Suppressor macrophage treated with lipopolysaccharide for 1 hour (primary cell): ENCODE measurements at regions not wholly inside any gene's neighbourhood (a gene's known extent, or its start where the extent isn't known, plus 50 kb on each side); places are given as distances from the start of the nearest gene placed in this dataset.

Source experiments
- DNase-seq, 3 donors: peaks; one replicate each; pipeline ENCODE4 v3.0.0-alpha.2; 2020 to 2022

GRCh38 chrX:11953615-11954014, 184.7 kb upstream of the FRMPD4 start:
- DNase-seq, result no peak

DNA sequence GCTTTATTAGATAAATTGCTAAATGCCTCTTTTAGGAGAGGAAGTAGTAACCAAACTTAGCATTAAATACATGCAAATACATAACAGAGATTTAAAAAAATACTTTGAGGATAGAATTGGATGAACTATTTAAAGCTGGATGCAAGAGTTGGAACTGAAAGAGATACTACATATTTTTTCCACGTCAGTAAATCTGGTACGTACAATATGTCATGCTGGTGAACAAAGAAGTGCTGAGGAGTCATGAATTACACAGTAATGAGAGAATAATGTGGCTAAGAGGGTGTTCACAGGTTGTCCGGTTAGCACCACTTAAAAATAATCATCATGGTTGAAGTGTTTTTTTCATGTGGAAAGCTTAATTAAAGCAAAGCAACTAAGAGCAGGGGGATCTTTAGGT, 184.1 kb upstream of the FRMPD4 start:
- no peak for DNase-seq

- DNase-seq, result no peak
Observed at GRCh38 chrX:11960031-11960430, 178.2 kb upstream of the FRMPD4 start.

DNA sequence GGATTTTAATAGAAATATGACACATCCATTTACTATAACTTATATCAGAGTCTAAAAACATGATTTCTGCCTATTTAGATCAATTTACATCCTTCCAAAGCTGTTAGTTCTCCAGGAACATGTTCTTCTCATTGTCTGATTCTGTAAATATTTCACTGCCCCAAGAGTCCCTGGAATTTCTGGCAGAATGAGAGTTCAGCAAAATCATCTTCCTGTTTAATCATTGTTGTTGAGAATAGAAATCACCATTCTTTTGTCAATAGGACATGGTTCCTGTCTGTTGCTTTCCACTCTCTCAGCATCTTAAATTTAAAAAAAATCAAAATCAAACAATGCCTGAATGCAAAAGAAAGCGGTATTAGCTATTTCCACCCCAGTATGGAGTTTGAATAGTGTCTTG, 172.8 kb upstream of the FRMPD4 start:
- DNase-seq, result no peak

GRCh38 chrX:11967986-11968869, 170.0 kb upstream of the FRMPD4 start:
- no peak for DNase-seq

GRCh38 chrX:11968991-11969390, 169.3 kb upstream of the FRMPD4 start:
- no peak for DNase-seq

- DNase-seq, result no peak
Observed at GRCh38 chrX:11970578-11971359, 167.5 kb upstream of the FRMPD4 start.

- DNase-seq, result no peak
Observed at GRCh38 chrX:11976663-11977062, 161.6 kb upstream of the FRMPD4 start.

DNA sequence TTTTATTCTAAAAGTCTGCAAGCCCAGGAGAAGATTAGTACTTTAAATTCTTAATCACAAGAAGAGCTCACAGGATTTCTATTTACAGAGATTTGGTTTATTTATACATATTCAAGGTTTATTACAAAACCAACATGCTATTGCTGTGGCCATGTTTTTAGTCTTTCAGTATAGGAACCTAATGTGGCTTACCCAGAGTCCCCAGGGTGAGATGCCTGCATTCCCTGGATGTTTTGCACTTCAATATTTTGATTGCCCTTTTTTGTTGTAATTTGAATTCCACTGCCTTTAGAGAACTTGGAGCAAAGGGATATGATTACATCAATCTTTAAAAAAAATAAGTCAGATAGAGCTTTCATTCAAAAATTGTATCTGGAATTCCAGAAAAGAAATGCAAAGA, 146.0 kb upstream of the FRMPD4 start:
- no peak for DNase-seq

GRCh38 chrX:11995146-11995545, 143.1 kb upstream of the FRMPD4 start:
- no peak for DNase-seq

- DNase-seq, result no peak
Observed at GRCh38 chrX:11996810-11997209, 141.5 kb upstream of the FRMPD4 start.

DNA sequence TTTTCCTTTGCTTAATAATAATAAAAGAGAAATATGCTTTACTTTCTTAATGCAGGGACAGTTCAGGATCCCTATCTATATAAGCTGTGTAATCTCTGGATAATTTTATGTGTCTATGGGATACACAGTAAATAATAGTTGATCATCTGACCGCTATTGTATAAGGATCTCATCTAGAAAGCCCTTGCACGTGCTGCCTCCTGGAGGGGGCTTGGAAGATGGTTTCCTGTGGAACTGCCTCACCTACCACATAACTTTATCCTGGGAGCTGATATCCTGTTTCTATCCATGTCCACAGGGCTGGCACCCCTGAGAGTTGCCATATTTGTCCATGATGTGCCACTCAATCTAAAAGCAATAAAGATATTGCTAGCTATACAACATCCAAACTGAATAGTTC, 139.3 kb upstream of the FRMPD4 start:
- DNase-seq, result no peak

- DNase-seq, result no peak
Observed at GRCh38 chrX:12002876-12003275, 135.4 kb upstream of the FRMPD4 start.

DNA sequence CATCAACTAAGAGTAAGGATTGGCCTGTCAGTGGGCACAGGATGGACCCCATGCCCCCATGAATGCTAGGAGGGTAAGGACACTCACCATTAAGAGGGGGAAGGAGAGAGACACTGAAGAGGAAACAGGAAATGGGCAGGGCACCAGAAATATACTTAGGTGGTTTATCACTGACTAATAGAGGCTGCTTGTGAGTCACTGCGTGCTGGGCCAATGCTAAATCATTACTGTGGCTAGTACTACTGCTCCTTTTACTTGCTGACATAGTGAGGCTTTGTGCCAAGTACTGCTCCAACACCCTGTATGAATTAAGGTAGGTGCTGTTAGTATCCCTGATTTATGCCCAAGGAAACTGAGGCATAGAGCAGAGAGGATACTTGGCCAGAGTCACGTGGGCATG, 130.4 kb upstream of the FRMPD4 start:
- no peak for DNase-seq

DNA sequence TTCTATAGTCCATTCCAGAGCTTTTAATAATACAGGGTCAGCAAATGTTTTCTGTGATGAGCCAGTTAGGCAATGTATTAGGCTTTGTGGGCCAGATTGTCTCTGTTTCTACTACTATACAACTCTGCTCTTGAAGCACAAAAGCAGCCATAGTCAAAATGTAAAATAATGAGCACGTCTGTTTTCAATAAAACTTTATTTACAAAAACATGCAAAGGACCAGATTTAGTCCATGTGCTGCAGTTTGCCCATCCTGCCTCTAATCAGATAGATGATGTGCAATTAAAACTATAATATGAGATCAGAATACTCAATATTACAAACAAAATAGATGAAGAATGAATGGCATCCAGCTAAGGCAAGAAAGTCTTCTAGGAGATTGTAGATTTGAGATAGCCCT, 127.8 kb upstream of the FRMPD4 start:
- no peak for DNase-seq

GRCh38 chrX:12011075-12011474, 127.2 kb upstream of the FRMPD4 start:
- no peak for DNase-seq

- no peak for DNase-seq
Observed at GRCh38 chrX:12013211-12013618, 125.1 kb upstream of the FRMPD4 start.

DNA sequence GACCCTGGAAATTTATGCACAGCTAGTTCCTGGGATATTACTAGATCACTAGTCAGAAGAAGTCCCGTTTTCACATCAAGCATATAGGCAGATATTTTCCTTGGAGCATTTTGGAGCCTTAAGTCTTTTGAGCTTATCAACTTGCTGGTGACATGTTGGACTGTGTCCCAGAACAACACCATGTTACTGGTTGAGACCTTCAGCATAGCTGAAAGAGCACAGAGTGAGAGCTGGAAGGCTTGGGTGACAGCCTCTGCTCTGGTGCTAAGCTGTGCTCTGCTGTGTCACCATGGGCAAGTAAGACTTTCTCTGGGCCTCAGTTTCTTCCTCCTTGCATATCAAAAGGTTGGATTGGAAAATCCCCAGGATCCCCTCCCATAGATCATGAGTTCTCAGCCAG, 116.6 kb upstream of the FRMPD4 start:
- DNase-seq, result no peak

GRCh38 chrX:12026481-12026880, 111.8 kb upstream of the FRMPD4 start:
- DNase-seq, result no peak

- DNase-seq, result no peak
Observed at GRCh38 chrX:12032082-12032481, 106.2 kb upstream of the FRMPD4 start.

GRCh38 chrX:12034741-12035140, 103.5 kb upstream of the FRMPD4 start:
- DNase-seq, result no peak

DNA sequence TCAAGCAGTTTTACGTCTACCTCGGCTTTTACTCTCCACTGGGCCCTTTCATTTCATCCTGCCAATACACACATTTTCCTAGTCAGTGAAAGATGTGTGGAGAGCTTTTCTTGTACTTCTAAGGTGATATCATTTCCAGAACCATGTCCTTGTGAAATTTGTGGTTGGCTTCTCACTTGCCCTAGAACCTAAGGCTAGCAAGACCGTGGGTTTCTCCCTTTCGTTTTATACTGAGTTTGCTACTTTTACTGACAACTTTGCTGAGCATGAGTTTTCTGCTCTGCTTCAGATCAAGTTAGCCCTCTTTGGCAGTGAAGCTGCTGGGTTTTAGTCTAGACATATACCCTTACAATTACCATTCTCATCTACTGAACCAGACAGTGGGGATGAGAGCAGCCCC, 95.7 kb upstream of the FRMPD4 start:
- DNase-seq, result no peak

- no peak for DNase-seq
Observed at GRCh38 chrX:12052109-12052508, 86.2 kb upstream of the FRMPD4 start.

GRCh38 chrX:12058087-12058486, 80.2 kb upstream of the FRMPD4 start:
- no peak for DNase-seq
